HepG2 (cell line): ENCODE measurements at regions not wholly inside any gene's neighbourhood (a gene's known extent, or its start where the extent isn't known, plus 50 kb on each side); places are given as distances from the start of the nearest gene placed in this dataset.

Experiments used
- ATAC-seq: fragments of 200-7000 bp; cut with Tn5 transposase; 3 replicates; pipeline ENCODE4 v1.9.1; 2020; ENCODE audit warnings: mild to moderate bottlenecking, moderate library complexity
- BruUV-seq: library from RNA; stranded (reverse); fragments of 400-500 nt; replicated peaks from 2 replicates; lab custom pipeline; 2021; lab: Mats Ljungman, UMichigan
- CTCF ChIA-PET: fragments of 300-600 bp; formaldehyde crosslinking; extraction: SDS; loops from one replicate; lab custom pipeline; 2021; ENCODE audit warnings: low total read pairs, inconsistent platforms, low intra/inter-chr PET ratio; lab: Yijun Ruan, JAX
- POLR2A ChIA-PET: fragments of 350-600 bp; sonication (Branson Sonifier 250); formaldehyde crosslinking; loops from one replicate; lab custom pipeline; 2020; ENCODE audit warnings: antibody characterized with exemption, inconsistent platforms; lab: Yijun Ruan, JAX
- DNase-seq: peaks from one replicate; pipeline ENCODE4 v3.0.0-alpha.2; 2015; ENCODE audit warnings: low spot score
- FAIRE-seq: peaks from 3 replicates; lab custom pipeline; 2011; peaks lifted over from hg19 to GRCh38; lab: Jason Lieb, UNC
- H2AFZ ChIP-seq: one replicate; pipeline ENCODE4 v1.6.1; 2011; ENCODE audit warnings: low read length, inconsistent platforms
- H3K27ac ChIP-seq: fragments of 300-600 bp; 3 replicates; pipeline ENCODE4 v1.8.0; 2011; ENCODE audit warnings: mixed run types, mild to moderate bottlenecking, mixed read lengths, low read length, inconsistent platforms; ENCODE audit not compliant: insufficient read depth; ENCODE audit errors: extremely low read length
- H3K27me3 ChIP-seq, 2 experiments: fragments of 200-600 bp in 1 of 2; 2 replicates in 1 of 2; 3 replicates in 1 of 2; pipeline versions ENCODE4 v1.6.0 to v1.8.0; 2011; ENCODE audit warnings: low read length in 2 of 2, mild to moderate bottlenecking in 2 of 2, moderate library complexity in 2 of 2, inconsistent platforms in 1 of 2; ENCODE audit not compliant: insufficient read depth in 2 of 2, control insufficient read depth in 1 of 2
- H3K36me3 ChIP-seq, 2 experiments: fragments of 200-600 bp in 1 of 2; replicated peaks in 1 of 2; 2 replicates in 1 of 2; 3 replicates in 1 of 2; pipeline versions ENCODE4 v1.5.1 to v1.8.0; 2011; ENCODE audit warnings: low read length in 2 of 2, inconsistent platforms in 1 of 2; ENCODE audit not compliant: insufficient read depth in 2 of 2, control insufficient read depth in 1 of 2
- H3K4me1 ChIP-seq: 2 replicates; pipeline ENCODE4 v1.5.1; 2012; ENCODE audit warnings: low read length, inconsistent platforms; ENCODE audit not compliant: insufficient read depth
- H3K4me2 ChIP-seq: 2 replicates; pipeline ENCODE4 v1.6.0; 2011; ENCODE audit warnings: low read depth, low read length, inconsistent platforms
- H3K4me3 ChIP-seq, 3 experiments: fragments of 200-600 bp in 1 of 3; sonication (generic), shearing (Covaris generic) in 1 of 3; replicated peaks in 1 of 3; 2 replicates each; pipeline ENCODE4 v1.5.1; 2011 to 2016; ENCODE audit warnings: low read length in 3 of 3, inconsistent platforms in 2 of 3, low read depth in 2 of 3, mild to moderate bottlenecking in 2 of 3, control low read depth in 1 of 3, mixed read lengths in 1 of 3; ENCODE audit not compliant: insufficient read depth in 1 of 3
- H3K79me2 ChIP-seq: one replicate; pipeline ENCODE4 v1.6.1; 2011; ENCODE audit warnings: low read length, inconsistent platforms; ENCODE audit not compliant: insufficient read depth
- H3K9ac ChIP-seq: 2 replicates; pipeline ENCODE4 v1.6.0; 2011; ENCODE audit warnings: mild to moderate bottlenecking, low read depth, low read length, inconsistent platforms; ENCODE audit not compliant: insufficient read depth
- H3K9me3 ChIP-seq: 2 replicates; pipeline ENCODE4 v1.5.1; 2012; ENCODE audit warnings: mild to moderate bottlenecking, low read length
- H4K20me1 ChIP-seq: 2 replicates; pipeline ENCODE4 v1.6.0; 2011; ENCODE audit warnings: inconsistent platforms, mild to moderate bottlenecking, low read length, moderate library complexity; ENCODE audit not compliant: insufficient read depth
- CC2D1A ChIP-seq: sonication (generic); formaldehyde crosslinking; IDR thresholded peaks from 2 replicates; pipeline ENCODE4 v1.8.1; 2023; ENCODE audit warnings: mild to moderate bottlenecking, missing genetic modification reagents
- HNF4A ChIP-seq: sonication (generic); formaldehyde crosslinking; IDR thresholded peaks from 2 replicates; pipeline ENCODE4 v1.4.0; 2020; ENCODE audit warnings: missing genetic modification reagents
- HOXD1 ChIP-seq: sonication (generic); formaldehyde crosslinking; IDR thresholded peaks from 2 replicates; pipeline ENCODE4 v1.5.0; 2020; ENCODE audit warnings: missing genetic modification reagents
- ZNF333 ChIP-seq: sonication (generic); formaldehyde crosslinking; IDR thresholded peaks from 2 replicates; pipeline ENCODE4 v1.4.0; 2020; ENCODE audit warnings: mild to moderate bottlenecking, missing genetic modification reagents, borderline replicate concordance
- ZNF563 ChIP-seq: sonication (generic); formaldehyde crosslinking; IDR thresholded peaks from 2 replicates; pipeline ENCODE4 v1.8.0; 2022; ENCODE audit warnings: mild to moderate bottlenecking, moderate library complexity, missing genetic modification reagents
- ZNF670 ChIP-seq: sonication (generic); formaldehyde crosslinking; IDR thresholded peaks from 2 replicates; pipeline ENCODE4 v1.8.0; 2022; ENCODE audit warnings: mild to moderate bottlenecking, missing genetic modification reagents, borderline replicate concordance
- WGBS: methylation state at CpG from one replicate; pipeline ENCODE4 v1.1.6; 2017; ENCODE audit warnings: low lambda C conversion rate; 5-methylcytosine and 5-hydroxymethylcytosine counted together
- in situ Hi-C: cut with HindIII; loops from 2 replicates; pipeline ENCODE4 v1.10.0; 2017; ENCODE audit warnings: low pct_unique_long_range_greater_than_20kb; ENCODE audit not compliant: extremely low pct_ligation_motif_present
- intact Hi-C: fragments of 100-400 bp; cut with micrococcal nuclease; formaldehyde crosslinking; loops from one replicate; pipeline ENCODE4 v1.10.0; 2022; ENCODE audit not compliant: unreplicated experiment
- TF ChIP-seq, protein P1 (sequence below): conservative IDR thresholded peaks from 2 replicates; pipeline ENCODE4 v1.6.1; 2018; ENCODE audit warnings: missing genetic modification reagents
- TF ChIP-seq, protein P2 (sequence below): sonication (generic); formaldehyde crosslinking; IDR thresholded peaks from 2 replicates; pipeline ENCODE4 v1.5.1; 2020; ENCODE audit warnings: mild to moderate bottlenecking, missing genetic modification reagents, borderline replicate concordance
- TF ChIP-seq, protein P3 (sequence below): fragments of 450-650 bp; IDR thresholded peaks from 2 replicates; pipeline ENCODE4 v1.6.1; 2017; ENCODE audit warnings: mild to moderate bottlenecking
- TF ChIP-seq, protein P4 (sequence below): sonication (generic); formaldehyde crosslinking; IDR thresholded peaks from 2 replicates; pipeline ENCODE4 v1.8.1; 2023; ENCODE audit warnings: missing genetic modification reagents, inconsistent platforms, borderline replicate concordance
- TF ChIP-seq, protein P5 (sequence below): sonication (generic); formaldehyde crosslinking; IDR thresholded peaks from 2 replicates; pipeline ENCODE4 v1.8.0; 2022; ENCODE audit warnings: mild to moderate bottlenecking, missing genetic modification reagents; ENCODE audit not compliant: insufficient replicate concordance

DNA sequence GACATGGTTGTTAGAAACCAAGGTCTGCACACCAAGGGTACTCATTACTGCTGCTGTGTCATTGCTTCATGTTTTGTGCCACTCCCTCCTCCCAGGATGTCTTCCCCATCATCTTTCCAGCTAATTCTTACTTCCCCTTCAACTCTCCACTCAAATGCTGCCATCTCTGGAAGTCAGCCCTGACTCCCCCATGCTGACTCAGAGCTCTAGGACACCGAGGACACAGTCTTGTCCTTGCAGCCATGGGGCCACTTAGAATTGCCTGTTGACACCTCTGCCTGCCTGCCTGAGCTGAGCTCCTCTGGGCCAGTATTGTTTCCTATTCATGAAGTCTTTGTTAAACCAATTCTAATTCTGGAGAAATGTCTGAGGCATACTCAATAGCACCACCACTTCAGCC lies 100.2 kb downstream of the GYPC start:
- ATAC-seq, result no peak
- H3K36me3 ChIP-seq, result no peaks in the 10 kb centered on the region
- no peak overlapping the region for H3K4me2 ChIP-seq
- H4K20me1 ChIP-seq, result no peaks in the 10 kb centered on the region
- no peaks in the 10 kb centered on the region for H3K4me1 ChIP-seq
- POLR2A ChIA-PET, result no interaction called here
- no peak overlapping the region for H3K4me3 ChIP-seq
- no peak overlapping the region for H3K9ac ChIP-seq
- TF ChIP-seq ZNF563 (CRISPR knock-in tag) (no peak), CC2D1A (CRISPR knock-in tag) (no peak), HNF4A (CRISPR knock-in tag) (no peak), ZNF333 (CRISPR knock-in tag) (no peak), HOXD1 (no peak), ZNF670 (CRISPR knock-in tag) (no peak)
- TF ChIP-seq, protein P1, sequence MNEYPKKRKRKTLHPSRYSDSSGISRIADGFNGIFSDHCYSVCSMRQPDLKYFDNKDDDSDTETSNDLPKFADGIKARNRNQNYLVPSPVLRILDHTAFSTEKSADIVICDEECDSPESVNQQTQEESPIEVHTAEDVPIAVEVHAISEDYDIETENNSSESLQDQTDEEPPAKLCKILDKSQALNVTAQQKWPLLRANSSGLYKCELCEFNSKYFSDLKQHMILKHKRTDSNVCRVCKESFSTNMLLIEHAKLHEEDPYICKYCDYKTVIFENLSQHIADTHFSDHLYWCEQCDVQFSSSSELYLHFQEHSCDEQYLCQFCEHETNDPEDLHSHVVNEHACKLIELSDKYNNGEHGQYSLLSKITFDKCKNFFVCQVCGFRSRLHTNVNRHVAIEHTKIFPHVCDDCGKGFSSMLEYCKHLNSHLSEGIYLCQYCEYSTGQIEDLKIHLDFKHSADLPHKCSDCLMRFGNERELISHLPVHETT (CRISPR knock-in tag), result no peak
- TF ChIP-seq, protein P2, sequence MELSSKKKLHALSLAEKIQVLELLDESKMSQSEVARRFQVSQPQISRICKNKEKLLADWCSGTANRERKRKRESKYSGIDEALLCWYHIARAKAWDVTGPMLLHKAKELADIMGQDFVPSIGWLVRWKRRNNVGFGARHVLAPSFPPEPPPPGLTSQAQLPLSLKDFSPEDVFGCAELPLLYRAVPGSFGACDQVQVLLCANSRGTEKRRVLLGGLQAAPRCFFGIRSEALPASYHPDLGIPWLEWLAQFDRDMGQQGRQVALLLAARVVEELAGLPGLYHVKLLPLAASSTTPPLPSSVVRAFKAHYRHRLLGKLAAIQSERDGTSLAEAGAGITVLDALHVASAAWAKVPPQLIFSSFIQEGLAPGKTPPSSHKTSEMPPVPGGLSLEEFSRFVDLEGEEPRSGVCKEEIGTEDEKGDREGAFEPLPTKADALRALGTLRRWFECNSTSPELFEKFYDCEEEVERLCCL, result no peak
- TF ChIP-seq, protein P3, sequence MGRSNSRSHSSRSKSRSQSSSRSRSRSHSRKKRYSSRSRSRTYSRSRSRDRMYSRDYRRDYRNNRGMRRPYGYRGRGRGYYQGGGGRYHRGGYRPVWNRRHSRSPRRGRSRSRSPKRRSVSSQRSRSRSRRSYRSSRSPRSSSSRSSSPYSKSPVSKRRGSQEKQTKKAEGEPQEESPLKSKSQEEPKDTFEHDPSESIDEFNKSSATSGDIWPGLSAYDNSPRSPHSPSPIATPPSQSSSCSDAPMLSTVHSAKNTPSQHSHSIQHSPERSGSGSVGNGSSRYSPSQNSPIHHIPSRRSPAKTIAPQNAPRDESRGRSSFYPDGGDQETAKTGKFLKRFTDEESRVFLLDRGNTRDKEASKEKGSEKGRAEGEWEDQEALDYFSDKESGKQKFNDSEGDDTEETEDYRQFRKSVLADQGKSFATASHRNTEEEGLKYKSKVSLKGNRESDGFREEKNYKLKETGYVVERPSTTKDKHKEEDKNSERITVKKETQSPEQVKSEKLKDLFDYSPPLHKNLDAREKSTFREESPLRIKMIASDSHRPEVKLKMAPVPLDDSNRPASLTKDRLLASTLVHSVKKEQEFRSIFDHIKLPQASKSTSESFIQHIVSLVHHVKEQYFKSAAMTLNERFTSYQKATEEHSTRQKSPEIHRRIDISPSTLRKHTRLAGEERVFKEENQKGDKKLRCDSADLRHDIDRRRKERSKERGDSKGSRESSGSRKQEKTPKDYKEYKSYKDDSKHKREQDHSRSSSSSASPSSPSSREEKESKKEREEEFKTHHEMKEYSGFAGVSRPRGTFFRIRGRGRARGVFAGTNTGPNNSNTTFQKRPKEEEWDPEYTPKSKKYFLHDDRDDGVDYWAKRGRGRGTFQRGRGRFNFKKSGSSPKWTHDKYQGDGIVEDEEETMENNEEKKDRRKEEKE, result no peak
- TF ChIP-seq, protein P4, sequence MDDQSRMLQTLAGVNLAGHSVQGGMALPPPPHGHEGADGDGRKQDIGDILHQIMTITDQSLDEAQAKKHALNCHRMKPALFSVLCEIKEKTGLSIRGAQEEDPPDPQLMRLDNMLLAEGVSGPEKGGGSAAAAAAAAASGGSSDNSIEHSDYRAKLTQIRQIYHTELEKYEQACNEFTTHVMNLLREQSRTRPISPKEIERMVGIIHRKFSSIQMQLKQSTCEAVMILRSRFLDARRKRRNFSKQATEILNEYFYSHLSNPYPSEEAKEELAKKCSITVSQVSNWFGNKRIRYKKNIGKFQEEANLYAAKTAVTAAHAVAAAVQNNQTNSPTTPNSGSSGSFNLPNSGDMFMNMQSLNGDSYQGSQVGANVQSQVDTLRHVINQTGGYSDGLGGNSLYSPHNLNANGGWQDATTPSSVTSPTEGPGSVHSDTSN (CRISPR knock-in tag), result no peak
- TF ChIP-seq, protein P5, sequence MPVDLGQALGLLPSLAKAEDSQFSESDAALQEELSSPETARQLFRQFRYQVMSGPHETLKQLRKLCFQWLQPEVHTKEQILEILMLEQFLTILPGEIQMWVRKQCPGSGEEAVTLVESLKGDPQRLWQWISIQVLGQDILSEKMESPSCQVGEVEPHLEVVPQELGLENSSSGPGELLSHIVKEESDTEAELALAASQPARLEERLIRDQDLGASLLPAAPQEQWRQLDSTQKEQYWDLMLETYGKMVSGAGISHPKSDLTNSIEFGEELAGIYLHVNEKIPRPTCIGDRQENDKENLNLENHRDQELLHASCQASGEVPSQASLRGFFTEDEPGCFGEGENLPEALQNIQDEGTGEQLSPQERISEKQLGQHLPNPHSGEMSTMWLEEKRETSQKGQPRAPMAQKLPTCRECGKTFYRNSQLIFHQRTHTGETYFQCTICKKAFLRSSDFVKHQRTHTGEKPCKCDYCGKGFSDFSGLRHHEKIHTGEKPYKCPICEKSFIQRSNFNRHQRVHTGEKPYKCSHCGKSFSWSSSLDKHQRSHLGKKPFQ (CRISPR knock-in tag), result no peak
- no peaks in the 10 kb centered on the region for H3K79me2 ChIP-seq
- H3K27ac ChIP-seq, result no peak overlapping the region
- no peak for FAIRE-seq
- H3K9me3 ChIP-seq, result no peaks in the 10 kb centered on the region
- WGBS, result 3% methylated on average over 1 of the region's 1 CpG
- H3K27me3 ChIP-seq, result peaks cover 0 to 7% of the 10 kb centered on the region in 2 experiments; a peak in 2 of 5 replicates
- CTCF ChIA-PET, result no interaction called here
- no peak for DNase-seq
- intact Hi-C loops (no loop called here), in situ Hi-C loops (loop anchor here (25.0 kb wide), 1 partner anchor 994 kb away; no protein-coding TSS in a partner anchor)
- H2AFZ ChIP-seq, result no peak overlapping the region
- no TSS peak for BruUV-seq
